GM19463 (cell line): ENCODE measurements at regions not wholly inside any gene's neighbourhood (a gene's known extent, or its start where the extent isn't known, plus 50 kb on each side); places are given as distances from the start of the nearest gene placed in this dataset.
"Not testable (repeated sequence)": the region's sequence is repeated elsewhere in the genome, so short reads cannot be mapped to it uniquely, and the experiment has no call there.

Source experiments
- ATAC-seq: cut with Tn5 transposase; IDR thresholded peaks from one replicate; pipeline ENCODE4 v1.9.1; 2021; ENCODE audit warnings: mild to moderate bottlenecking, moderate library complexity; ENCODE audit not compliant: unreplicated experiment

DNA sequence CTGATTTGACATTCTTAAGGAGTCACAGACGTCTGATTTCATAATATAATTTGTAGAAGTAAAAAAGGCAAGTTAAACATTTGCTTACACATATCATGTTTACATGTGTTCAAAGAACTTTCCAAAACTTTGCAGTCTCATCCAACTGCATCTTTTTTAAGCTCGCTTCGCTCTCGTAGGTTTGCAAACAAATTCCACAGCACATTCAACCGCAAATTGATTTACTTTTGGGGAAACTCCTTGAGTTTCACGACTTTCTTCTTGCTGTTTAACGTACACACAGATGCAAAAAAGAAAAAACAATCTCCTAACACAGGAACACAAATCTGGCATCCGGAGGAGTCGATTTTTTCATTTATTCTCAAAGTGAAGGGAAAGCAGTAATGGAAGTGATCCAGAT, 1149.5 kb downstream of the VRK1 start:
- no peak for ATAC-seq

DNA sequence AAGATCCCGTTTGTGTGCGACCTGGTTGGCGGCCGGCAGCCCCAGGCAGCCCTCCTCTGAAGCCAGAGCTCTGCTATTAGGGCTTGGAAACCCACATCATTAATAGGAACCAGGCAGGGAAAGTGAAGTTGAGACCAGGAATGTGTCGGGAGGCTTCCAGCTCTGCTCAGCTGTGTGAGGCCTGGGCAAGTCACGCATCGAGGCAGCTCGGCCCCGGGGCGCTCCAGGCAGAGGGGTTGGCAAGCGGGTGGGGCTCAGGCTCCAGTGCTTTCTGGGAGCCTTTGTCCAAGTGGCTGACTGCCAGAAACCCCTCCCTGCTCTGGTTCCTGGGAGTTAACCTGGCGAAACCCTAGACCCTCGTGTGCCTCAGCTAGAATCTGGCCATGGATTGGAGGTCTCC, 1151.7 kb downstream of the VRK1 start:
- ATAC-seq, result no peak

- ATAC-seq, result no peak
Measured at GRCh38 chr14:97956581-97957340, 1159.6 kb downstream of the VRK1 start.

GRCh38 chr14:97959251-97959650, 1162.1 kb downstream of the VRK1 start:
- ATAC-seq, result no peak

DNA sequence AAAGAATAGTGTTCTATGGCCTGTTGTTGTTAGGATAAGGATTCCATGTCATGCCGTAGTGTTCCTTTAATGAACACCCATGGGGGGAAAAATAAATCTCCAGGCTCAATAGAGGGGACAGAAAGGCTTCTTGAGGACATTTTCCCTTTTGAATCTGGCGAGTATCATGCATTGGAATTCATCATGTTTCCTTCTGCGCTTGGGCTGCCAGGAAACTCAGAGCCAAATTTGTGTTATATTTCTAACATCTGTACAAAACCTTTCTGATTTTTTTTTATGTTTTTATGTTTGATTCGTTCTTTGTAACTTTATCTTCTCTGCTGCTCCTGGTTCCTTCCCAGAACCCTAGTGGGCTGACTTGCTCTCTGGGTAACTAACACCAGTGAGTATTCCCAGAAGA, 1163.3 kb downstream of the VRK1 start:
- ATAC-seq, result no peak

DNA sequence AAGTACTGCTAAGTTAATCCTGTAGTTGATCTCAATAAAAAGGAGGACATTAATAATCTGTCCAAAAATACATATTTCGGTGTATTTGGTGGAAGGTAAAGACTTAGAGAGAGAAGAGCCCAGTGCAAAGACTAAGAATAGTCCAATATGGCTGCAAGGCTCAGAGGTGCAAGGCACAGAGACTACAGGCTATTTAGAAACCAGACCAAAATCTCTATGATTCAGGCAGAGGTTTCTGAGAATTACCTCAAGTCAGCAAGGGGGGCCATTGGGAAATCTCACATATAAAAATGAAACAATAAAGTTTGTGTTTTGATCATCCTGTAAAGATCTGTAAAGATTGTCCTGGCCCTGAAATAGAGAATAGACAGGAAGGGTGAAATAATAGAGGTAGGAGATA, 1173.0 kb downstream of the VRK1 start:
- ATAC-seq, result no peak

DNA sequence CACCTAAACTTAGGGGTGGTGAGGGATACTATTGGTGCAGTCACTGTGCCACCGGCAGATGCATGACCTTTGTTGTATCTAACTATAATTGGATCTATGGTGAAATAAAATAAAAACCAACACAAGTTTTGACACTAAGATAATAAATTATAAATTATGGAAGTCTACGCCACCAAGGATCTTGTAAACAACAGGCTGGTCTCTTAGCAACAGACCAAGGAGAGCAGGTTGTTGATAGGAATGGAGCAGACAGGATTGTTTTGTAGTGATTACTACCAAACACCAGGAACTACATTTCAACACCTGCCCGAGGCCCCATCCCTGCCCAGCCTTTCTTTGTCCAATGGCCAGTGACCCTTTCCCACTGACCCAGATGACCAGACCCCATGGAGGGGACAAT, 1178.0 kb downstream of the VRK1 start:
- ATAC-seq, result no peak

- ATAC-seq, result no peak
Measured at GRCh38 chr14:97975962-97976361, 1178.8 kb downstream of the VRK1 start.

DNA sequence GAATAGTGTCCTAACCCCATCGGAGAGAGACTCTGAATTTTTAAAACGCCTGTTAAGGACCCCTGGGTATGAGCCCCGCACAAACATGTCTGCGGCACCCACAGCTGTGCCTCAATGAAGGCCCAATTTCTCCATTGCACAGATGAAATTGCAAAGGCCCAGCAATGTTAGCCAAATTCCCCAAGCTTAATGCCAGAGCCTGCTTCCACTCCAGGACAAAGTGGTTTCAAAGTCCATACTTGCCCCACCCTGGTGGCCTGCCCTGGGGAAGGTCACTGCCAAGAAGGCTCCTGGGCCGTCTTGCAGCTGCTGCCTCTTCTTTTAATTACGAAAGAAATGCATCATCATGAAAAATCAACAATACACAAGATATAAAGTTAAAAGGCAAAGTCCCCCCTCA, 1179.7 kb downstream of the VRK1 start:
- ATAC-seq, result no peak

GRCh38 chr14:97977651-97978261, 1180.6 kb downstream of the VRK1 start:
- no peak for ATAC-seq

- no peak for ATAC-seq
Measured at GRCh38 chr14:97978341-97978740, 1181.2 kb downstream of the VRK1 start.

DNA sequence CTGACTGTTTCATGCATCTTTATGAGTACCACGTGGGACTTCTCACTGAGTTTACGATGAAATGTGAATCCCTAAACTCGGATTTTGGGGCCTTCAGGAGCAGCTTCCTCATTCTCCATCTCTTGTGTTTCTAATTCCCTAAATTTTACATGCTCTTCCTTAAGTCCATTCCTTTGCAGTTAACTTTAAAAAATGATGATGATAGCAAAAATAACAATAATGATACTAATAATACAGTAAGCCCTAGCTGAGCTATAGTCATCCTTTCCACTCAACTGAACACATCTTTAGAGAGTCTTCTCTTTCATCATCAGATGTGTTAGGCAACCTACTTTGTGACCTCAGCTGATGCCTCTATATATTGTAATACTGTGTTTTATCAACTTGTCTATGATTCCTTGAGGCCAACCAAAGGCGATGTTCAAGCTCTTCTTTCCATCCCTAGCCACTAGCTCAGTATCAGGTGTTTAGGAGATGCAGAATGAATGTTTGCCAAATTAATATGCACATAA, 1196.4 kb downstream of the VRK1 start:
- ATAC-seq, result no peak

GRCh38 chr14:97994020-97994531, 1196.9 kb downstream of the VRK1 start:
- no peak for ATAC-seq

DNA sequence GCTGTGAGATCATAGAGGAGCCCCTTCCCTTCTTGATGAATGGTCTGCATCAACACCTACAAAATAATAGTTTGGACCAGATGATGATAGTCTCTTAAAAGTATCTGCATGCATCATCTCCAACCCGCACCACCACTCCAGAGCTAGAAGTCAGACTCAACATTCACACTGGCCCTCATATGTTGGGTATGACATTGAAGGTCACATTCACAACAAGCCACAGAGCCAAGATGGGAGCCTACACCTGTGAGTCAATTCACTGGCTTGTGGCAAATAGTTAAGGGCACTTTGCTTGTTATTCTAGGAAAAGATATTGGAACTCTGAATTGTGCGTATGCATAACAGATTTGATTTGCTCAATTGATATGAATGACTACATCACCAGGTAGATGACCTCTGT, 1197.9 kb downstream of the VRK1 start:
- ATAC-seq, result no peak

DNA sequence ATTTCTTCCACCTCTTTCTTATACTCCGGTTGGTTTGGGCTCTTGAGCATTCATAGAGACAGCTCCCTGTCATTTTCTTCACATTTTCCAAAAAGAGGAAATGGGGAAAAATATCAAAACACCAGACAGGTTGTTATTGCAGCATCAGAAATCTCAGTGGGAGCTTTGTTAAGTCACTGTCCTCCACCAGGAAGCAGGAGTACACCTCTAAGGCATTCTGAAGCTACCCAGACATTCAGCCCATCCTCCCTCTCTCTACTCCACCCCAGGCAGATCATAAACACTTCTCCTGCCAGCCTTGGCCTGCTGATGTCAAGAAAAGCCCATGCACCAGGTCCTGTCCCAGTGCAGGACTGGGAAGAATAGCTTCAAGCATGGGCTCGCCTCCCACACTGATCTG, 1198.3 kb downstream of the VRK1 start:
- no peak for ATAC-seq

DNA sequence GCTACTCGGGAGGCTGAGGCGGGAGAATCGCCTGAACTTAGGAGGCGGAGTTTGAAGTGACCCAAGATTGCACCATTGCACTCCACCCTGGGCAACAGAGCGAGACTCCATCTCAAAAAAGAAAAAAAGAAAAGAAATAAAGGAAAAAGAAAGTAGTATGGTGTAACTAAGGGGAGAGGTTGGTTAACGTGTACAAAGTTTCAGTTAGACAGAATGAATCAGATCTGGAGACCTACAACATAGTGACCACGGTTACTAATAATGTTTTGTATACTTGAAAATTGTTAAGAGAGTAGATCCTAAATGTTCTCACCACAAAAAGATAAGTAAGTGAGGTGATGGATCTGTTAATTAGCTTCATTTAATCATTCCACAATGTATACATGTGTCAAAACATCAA, 1208.8 kb downstream of the VRK1 start:
- no peak for ATAC-seq

GRCh38 chr14:98008381-98009113, 1211.4 kb downstream of the VRK1 start:
- ATAC-seq, result no peak

DNA sequence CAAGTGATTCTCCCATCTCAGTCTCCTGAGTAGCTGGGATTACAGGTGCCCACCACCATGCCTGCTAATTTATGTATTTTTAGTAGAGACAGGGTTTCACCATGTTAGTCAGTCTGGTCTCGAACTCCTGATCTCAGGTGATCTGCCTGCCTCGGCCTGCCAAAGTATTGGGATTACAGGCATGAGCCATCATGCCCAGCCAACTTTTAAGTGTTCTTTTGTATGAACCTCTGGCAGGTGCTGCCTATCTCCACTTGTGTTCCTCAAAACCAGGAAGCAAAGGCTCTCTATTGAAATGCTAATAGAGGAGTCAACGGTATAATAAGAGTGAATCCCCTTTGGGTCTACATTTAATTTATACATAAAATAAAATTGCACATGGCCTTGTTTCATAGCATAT, 1212.0 kb downstream of the VRK1 start:
- not testable (repeated sequence) for ATAC-seq

- no peak for ATAC-seq
Measured at GRCh38 chr14:98010784-98011183, 1213.6 kb downstream of the VRK1 start.

DNA sequence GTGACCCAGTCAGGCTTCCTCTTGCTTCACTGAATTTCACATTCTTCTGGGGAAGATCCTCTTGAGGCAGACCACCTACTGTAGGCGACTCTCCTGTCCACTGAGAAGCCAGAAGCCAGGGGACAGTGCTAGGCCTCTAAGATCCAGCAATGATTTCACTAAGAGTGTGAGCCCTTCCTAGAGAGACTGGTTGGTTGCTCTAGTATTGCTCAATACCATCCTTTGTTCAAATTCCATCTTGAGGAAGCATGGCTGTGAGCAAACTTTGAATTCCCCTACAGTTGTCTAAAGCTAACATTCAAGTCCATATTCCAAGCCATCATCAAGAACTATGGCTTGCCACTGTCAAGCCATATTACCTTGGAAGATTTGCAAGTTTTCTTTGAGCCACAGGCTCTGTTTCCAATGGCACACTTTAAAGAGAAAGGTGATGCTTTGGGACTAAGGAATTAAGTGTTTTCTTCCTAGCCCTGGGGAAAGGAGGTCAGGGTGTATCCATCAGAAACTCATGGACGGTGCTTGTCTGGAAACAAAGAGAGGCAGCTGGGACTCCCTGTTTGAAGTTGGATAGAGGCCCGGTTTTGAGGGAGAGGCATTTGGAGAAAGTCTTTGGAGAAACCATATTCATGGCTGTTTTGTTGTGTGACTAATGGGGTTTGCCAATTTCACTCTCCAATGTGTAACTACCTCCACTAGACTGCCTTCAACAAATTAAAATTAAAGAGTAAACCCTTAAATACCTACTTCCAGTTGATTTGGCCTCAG, 1217.9 kb downstream of the VRK1 start:
- no peak for ATAC-seq

GRCh38 chr14:98015921-98016320, 1218.7 kb downstream of the VRK1 start:
- no peak for ATAC-seq
